Effector memory CD8-positive, alpha-beta T cell (primary cell): ENCODE measurements at regions not wholly inside any gene's neighbourhood (a gene's known extent, or its start where the extent isn't known, plus 50 kb on each side); places are given as distances from the start of the nearest gene placed in this dataset.

Experiments used
- ATAC-seq: fragments of 150-1000 bp; cut with Tn5 transposase; replicated peaks from 2 replicates; pipeline ENCODE4 v1.10.0; 2021; ENCODE audit warnings: mild to moderate bottlenecking, moderate library complexity
- DNase-seq, 3 experiments: peaks; one replicate each; pipeline ENCODE4 v3.0.0; 2021
- H3K27ac Mint-ChIP-seq, 2 donors: one replicate each; pipeline ENCODE4 v1.8.0; 2022; ENCODE audit warnings: mild to moderate bottlenecking in 2 of 2, mixed read lengths in 2 of 2, moderate library complexity in 2 of 2
- H3K27me3 Mint-ChIP-seq, 2 donors: one replicate each; pipeline ENCODE4 v1.8.0; 2022; ENCODE audit warnings: mixed read lengths in 2 of 2
- H3K36me3 Mint-ChIP-seq: one replicate; pipeline ENCODE4 v1.8.0; 2022; ENCODE audit warnings: mild to moderate bottlenecking, moderate library complexity, mixed read lengths; ENCODE audit not compliant: insufficient read depth
- H3K4me1 Mint-ChIP-seq, 2 donors: one replicate each; pipeline ENCODE4 v1.8.0; 2022; ENCODE audit warnings: low read depth in 2 of 2, mixed read lengths in 2 of 2
- H3K4me3 Mint-ChIP-seq, 2 donors: one replicate each; pipeline ENCODE4 v1.8.0; 2022; ENCODE audit warnings: mild to moderate bottlenecking in 2 of 2, mixed read lengths in 2 of 2, moderate library complexity in 2 of 2
- H3K9me3 Mint-ChIP-seq, 2 donors: one replicate each; pipeline ENCODE4 v1.8.0; 2022; ENCODE audit warnings: mixed read lengths in 2 of 2

DNA sequence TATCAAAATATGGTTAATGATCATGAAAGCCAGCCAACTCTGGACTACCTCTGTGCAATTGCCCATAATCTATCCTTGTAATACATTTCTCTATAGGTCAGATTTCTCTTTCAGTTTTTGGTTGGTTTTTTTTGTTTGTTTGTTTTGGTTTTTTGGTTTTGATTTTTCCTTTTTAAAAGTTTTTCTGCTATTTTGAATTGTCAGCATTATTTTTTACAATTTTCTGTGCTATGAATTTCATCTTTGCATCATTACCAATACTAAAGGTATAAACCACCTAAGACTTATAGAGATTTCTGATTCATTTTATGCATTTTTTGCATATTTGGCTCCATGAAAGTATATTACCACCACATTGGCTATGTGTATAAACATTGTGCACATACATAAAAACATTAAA is 799.6 kb downstream of the ADGRL2 start:
- no peak overlapping the region for H3K4me3 Mint-ChIP-seq
- no peak for DNase-seq
- H3K9me3 Mint-ChIP-seq, result peaks cover 0 to 6% of the 10 kb centered on the region in 2 donors
- H3K4me1 Mint-ChIP-seq, result no peaks in the 10 kb centered on the region
- no peak for ATAC-seq
- no peak overlapping the region for H3K27ac Mint-ChIP-seq
- H3K27me3 Mint-ChIP-seq, result no peaks in the 10 kb centered on the region
- no peaks in the 10 kb centered on the region for H3K36me3 Mint-ChIP-seq

DNA sequence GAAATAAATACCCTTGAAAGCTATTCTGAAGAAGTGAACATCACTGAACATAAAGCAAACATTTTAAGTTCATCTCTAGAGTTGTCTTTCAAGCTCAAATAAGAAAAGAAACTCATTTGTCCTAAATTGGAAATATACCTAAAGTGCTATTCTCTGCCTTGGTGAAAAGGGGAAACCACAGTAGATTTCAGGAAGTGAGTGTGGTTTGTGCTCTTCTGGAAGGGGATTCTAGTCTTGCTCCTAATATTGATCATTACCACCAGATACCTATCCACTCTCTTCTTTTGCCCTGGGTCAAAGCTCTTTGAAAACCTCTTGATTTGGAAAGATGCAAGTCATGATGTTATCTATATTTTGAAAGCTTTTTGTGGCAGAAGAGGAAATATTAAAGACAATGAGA is 798.1 kb downstream of the ADGRL2 start:
- no peaks in the 10 kb centered on the region for H3K27me3 Mint-ChIP-seq
- ATAC-seq, result no peak
- no peak for DNase-seq
- no peaks in the 10 kb centered on the region for H3K4me1 Mint-ChIP-seq
- H3K27ac Mint-ChIP-seq, result no peak overlapping the region
- peaks cover 6% of the 10 kb centered on the region in 2 donors for H3K9me3 Mint-ChIP-seq
- no peak overlapping the region for H3K4me3 Mint-ChIP-seq
- H3K36me3 Mint-ChIP-seq, result no peaks in the 10 kb centered on the region

DNA sequence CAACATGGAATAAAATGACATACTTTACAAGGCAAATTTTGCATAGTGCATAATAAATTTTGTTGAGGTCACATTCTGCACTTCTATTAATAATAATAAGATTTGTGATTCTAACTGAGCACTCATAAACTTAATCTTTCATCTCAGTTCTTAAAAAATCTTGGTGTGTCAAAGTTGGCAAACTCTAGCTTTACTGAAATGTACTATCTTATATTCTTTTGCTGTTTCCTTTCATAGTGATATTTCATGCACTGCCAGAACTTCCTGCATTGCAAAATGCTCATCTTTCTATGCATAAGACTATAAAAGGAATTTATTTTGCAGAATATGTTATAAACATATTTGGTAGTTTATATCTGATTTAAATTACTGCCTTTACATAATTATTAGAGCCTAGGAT is 797.6 kb downstream of the ADGRL2 start:
- DNase-seq (no peak), ATAC-seq (no peak)
- Mint-ChIP-seq H3K36me3 (no peaks in the 10 kb centered on the region), H3K9me3 (peaks cover 6% of the 10 kb centered on the region in 2 donors), H3K27me3 (no peaks in the 10 kb centered on the region), H3K27ac (no peak overlapping the region), H3K4me3 (no peak overlapping the region), H3K4me1 (no peaks in the 10 kb centered on the region)

DNA sequence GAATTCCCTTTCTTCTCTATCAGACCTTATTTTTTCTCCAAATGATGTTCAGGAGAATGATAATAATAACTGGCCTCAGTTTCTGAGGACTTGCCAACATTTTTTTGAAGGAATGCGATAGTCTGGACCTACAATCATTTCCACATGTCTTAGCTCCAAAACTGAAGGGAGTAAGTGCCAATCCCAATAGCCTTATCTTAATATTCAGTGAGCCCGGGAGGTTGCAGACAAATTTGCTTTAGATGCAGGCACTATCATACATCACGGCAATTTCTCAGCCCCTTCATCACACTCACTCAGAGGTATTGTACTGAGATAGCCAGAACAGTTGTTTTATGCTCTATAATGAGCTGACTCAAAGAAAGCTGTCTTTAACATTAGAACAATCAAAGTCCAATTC is 796.9 kb downstream of the ADGRL2 start:
- Mint-ChIP-seq H3K27ac (no peak overlapping the region), H3K9me3 (peaks cover 6 to 7% of the 10 kb centered on the region in 2 donors), H3K4me1 (no peaks in the 10 kb centered on the region), H3K27me3 (no peaks in the 10 kb centered on the region), H3K36me3 (no peaks in the 10 kb centered on the region), H3K4me3 (no peak overlapping the region)
- ATAC-seq (no peak), DNase-seq (no peak)

DNA sequence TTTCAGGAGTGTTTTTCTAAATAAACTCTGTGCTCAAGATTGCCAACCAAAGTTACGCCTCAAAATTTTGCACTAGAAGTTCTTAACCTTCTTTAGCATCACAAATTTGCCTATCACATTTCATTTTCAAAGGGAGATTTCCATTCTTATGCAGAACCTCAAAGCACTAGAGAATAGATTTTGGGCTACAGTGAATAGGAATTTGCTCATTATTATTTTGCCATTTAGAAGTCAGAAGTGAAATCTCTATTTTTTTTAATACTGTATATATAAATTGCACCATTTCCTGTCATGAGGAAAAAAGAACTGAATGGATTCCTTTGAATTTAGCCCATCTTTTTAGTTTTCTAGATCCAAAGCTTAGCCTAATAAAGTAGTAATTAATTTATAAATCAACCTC is 796.4 kb downstream of the ADGRL2 start:
- H3K9me3 Mint-ChIP-seq, result peaks cover 5 to 6% of the 10 kb centered on the region in 2 donors
- ATAC-seq (no peak), DNase-seq (no peak)
- no peaks in the 10 kb centered on the region for H3K36me3 Mint-ChIP-seq
- H3K27ac Mint-ChIP-seq, result no peak overlapping the region
- no peaks in the 10 kb centered on the region for H3K27me3 Mint-ChIP-seq
- H3K4me3 Mint-ChIP-seq, result no peak overlapping the region
- no peaks in the 10 kb centered on the region for H3K4me1 Mint-ChIP-seq

DNA sequence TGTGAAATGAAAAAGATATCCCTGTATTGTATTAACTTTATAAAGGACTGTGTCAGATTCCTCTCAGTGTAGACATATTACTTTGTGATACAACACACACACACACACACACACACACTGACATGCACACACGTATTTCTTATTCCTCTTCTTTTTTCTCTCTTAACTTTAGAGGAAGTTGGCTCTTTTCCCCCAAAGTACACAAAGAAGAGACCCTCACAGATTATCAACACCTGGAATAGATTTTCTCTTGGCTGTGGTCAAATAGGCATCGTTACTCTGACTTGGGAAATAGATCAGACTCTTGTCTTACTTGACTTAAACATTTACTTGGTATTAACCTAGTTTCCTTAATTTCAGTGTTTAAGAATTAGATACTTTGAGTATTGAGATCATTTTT is 792.8 kb downstream of the ADGRL2 start:
- Mint-ChIP-seq H3K27me3 (no peaks in the 10 kb centered on the region), H3K4me1 (no peaks in the 10 kb centered on the region), H3K9me3 (peaks cover 7 to 15% of the 10 kb centered on the region in 2 donors), H3K27ac (no peak overlapping the region), H3K4me3 (no peak overlapping the region), H3K36me3 (no peaks in the 10 kb centered on the region)
- ATAC-seq (no peak), DNase-seq (no peak)

DNA sequence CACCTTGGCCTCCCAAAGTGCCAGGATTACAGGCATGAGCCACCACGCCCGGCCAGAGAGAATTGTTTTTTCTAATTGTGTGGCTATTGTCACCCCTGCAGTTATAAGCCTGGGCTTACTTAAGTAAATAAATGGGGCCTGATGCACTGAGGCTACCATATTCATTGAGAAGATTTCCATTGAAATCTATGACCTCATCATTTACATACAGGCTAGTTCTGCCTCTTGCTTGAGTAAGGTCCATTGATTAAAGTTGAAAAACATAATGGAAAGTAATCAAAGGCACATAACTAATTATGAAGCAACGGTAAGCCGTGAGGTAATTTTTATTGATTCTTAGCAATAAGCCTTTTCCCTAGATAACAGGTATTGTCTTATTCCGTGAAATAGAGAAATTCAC is 788.9 kb downstream of the ADGRL2 start:
- Mint-ChIP-seq H3K4me3 (no peak overlapping the region), H3K27ac (no peak overlapping the region), H3K27me3 (no peaks in the 10 kb centered on the region), H3K4me1 (no peaks in the 10 kb centered on the region), H3K9me3 (peaks cover 5 to 11% of the 10 kb centered on the region in 2 donors), H3K36me3 (no peaks in the 10 kb centered on the region)
- ATAC-seq (no peak), DNase-seq (no peak)

DNA sequence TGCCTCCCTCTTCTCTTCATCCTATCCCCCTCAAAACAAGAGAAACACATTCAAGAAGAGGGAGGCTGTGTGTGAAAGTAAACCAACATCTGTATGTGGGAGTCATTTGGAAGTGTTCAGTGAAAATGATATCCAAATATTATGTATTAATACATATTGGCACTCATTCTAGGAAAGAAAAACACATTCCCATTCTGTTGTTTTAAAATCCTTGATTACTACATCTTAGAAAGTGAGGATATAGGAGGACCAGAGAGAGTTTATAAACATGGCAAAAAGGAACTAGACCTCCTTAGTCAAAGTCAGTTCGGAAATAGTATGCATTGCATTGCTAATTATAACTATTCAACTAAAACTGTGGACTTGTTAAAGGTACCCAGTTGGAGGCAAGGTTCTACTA is 786.6 kb downstream of the ADGRL2 start:
- Mint-ChIP-seq H3K4me1 (no peaks in the 10 kb centered on the region), H3K9me3 (peaks cover 3 to 9% of the 10 kb centered on the region in 2 donors), H3K27ac (no peak overlapping the region), H3K4me3 (no peak overlapping the region), H3K27me3 (no peaks in the 10 kb centered on the region), H3K36me3 (no peaks in the 10 kb centered on the region)
- no peak for DNase-seq
- no peak for ATAC-seq

DNA sequence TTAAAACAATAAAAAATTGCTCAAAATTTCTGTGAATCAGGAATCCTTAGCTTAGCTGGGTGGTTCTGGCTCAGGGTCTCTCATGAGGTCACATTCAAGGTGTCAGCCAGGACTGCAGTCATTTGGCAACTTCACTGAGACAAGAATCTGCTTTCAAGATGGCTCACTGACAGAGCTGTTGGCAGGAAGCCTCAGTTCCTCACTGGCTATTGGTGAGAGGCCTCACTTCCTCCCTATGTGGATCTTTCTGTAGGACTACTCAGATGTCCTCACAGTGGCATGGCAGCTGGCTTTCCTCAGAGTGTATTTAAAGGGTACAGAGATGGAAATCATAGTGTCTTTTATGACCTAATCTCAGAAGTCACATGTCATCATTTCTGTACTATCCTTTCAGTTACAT is 785.7 kb downstream of the ADGRL2 start:
- Mint-ChIP-seq H3K4me3 (no peak overlapping the region), H3K27ac (no peak overlapping the region), H3K4me1 (no peaks in the 10 kb centered on the region), H3K9me3 (peaks cover 3 to 9% of the 10 kb centered on the region in 2 donors), H3K36me3 (no peaks in the 10 kb centered on the region), H3K27me3 (no peaks in the 10 kb centered on the region)
- no peak for DNase-seq
- ATAC-seq, result no peak

DNA sequence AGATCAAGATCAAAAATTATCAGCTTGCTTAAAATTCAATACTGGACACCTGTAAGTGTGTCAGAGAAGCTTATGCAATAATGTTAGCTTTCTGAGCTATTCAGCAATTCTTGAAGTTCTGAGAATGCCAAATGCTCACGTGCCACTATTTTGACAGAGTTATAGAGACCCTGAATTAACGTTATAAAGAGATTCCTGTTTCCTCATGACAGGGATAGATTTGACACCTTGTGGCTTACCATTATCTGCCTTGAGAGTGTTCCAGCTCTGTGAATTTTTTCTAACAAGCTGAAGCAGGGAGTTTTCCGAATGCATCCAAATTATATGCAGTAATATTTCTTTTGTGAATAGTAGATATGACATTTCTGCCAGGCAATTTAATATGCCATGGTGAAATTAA is 781.6 kb downstream of the ADGRL2 start:
- DNase-seq (no peak), ATAC-seq (no peak)
- Mint-ChIP-seq H3K4me1 (no peaks in the 10 kb centered on the region), H3K9me3 (peaks cover 1 to 6% of the 10 kb centered on the region in 2 donors), H3K36me3 (no peaks in the 10 kb centered on the region), H3K27ac (no peak overlapping the region), H3K27me3 (no peaks in the 10 kb centered on the region), H3K4me3 (no peak overlapping the region)

DNA sequence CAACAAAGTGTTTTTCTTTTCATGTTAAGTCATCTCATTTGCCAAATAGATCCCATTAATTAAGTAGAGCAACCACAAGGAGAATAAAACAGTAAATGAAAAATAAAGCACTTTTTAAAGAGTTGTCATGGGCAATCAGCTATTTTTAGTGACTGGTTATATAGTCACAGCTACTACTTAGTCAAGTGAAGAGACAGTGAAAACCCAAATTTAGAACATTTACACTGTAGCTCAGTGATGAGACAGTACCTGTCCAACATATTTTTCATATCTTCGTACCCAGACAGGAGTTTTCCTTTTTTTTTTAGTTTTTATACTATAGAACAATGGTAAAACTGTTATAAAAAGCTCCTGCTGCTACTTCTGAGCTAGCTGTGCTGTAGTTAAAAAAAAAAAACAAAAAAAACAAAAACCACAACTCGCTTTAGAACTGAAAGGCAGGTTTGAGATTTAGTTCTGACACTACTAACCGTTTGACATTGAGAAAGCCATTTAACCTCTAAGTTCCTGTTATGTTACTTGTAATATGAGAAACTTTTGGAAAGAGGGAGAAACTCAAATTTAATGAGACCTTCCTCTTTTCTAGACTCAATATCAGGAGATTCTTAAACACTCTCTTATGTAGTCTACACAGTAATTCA is 777.5 kb downstream of the ADGRL2 start:
- no peaks in the 10 kb centered on the region for H3K4me1 Mint-ChIP-seq
- H3K27me3 Mint-ChIP-seq, result no peaks in the 10 kb centered on the region
- H3K4me3 Mint-ChIP-seq, result no peak overlapping the region
- no peak overlapping the region for H3K27ac Mint-ChIP-seq
- peaks cover 1 to 6% of the 10 kb centered on the region in 2 donors for H3K9me3 Mint-ChIP-seq
- H3K36me3 Mint-ChIP-seq, result no peaks in the 10 kb centered on the region
- ATAC-seq (no peak), DNase-seq (no peak)

DNA sequence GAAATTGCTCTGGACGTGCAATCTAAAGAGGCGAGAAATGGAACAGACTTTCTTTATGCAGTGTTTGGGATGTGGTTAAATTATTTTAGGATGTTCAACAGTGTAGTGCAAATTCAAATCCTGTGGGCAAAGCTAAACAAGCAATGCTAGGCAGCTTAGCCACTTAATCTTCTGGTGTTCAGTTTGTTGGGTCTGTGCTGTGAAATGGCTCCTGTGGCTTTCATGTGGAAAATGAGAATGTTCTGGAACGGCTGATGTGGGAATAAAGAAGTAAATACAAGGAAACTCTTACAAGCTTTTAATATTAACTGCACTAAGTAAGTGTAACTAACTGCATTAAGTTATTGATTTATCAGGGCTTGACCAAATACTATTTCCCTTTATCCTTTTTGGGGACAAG is 766.6 kb downstream of the ADGRL2 start:
- no peaks in the 10 kb centered on the region for H3K36me3 Mint-ChIP-seq
- H3K27ac Mint-ChIP-seq, result no peak overlapping the region
- peaks cover 0 to 14% of the 10 kb centered on the region in 2 donors for H3K9me3 Mint-ChIP-seq
- no peaks in the 10 kb centered on the region for H3K27me3 Mint-ChIP-seq
- ATAC-seq (no peak), DNase-seq (no peak)
- H3K4me1 Mint-ChIP-seq, result no peaks in the 10 kb centered on the region
- no peak overlapping the region for H3K4me3 Mint-ChIP-seq

DNA sequence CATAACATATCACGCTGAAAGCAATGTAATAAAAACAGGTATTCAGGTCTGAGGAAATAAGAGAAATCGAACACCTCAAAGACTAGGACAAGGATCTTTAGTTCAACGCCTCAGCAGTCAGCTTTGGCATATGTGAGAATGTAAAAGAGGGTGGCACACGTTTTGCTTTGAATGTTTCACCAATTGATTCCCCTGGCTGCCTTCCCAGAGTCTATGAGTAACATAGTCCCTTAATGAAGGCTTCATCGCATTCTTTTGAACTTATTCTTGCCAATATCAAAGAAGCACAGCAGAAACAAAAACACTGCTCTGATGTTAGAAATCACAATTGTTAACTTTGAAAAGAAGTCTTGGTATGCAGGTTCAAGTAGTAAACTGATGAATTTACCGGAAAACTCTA is 764.8 kb downstream of the ADGRL2 start:
- Mint-ChIP-seq H3K27ac (no peak overlapping the region), H3K4me1 (no peaks in the 10 kb centered on the region), H3K36me3 (no peaks in the 10 kb centered on the region), H3K27me3 (no peaks in the 10 kb centered on the region), H3K9me3 (peaks cover 0 to 10% of the 10 kb centered on the region in 2 donors), H3K4me3 (no peak overlapping the region)
- DNase-seq (no peak), ATAC-seq (no peak)

DNA sequence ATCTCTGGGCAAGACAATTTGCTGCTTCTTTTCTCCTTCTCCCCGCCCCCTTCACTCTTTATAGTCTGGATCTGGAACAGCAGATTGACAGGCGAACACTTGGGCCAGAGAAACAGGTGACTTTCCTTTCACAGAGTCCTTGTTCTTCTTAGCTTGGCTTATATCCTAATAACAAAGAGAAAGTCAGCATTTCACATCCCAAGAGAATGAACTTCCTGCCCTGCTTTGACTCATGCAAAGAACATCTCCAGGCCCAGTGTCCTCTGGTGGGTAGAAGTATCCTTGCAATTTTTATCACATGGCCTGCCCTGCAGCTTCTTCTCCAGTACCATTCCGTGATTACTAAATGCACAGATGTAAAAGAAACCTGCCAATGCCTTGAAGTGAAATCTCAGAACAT is 764.4 kb downstream of the ADGRL2 start:
- DNase-seq (no peak), ATAC-seq (no peak)
- peaks cover 0 to 6% of the 10 kb centered on the region in 2 donors for H3K9me3 Mint-ChIP-seq

DNA sequence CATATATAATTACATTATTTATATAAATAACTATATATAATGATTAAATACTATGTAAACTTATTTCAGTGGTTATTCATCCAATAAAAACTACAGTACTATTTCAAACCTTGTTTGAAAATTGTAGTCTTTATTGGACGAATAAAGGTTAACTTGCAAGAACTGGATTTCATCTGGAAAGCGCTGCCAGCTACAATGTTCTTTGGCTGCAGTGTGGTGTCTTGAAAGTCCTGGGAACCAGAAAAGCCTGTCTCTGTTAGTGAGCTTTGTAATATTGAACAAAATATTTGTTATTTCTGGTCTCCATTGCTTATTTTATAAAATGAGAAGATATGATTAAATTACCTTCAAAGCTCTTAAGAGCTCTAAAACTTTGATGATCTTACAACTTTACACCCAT is 763.6 kb downstream of the ADGRL2 start:
- H3K4me3 Mint-ChIP-seq, result no peak overlapping the region
- H3K27ac Mint-ChIP-seq, result no peak overlapping the region
- ATAC-seq, result no peak

More for the DNA sequence above, 764.4 kb downstream of the ADGRL2 start:
- H3K27ac Mint-ChIP-seq, result no peak overlapping the region
- no peaks in the 10 kb centered on the region for H3K27me3 Mint-ChIP-seq
- no peaks in the 10 kb centered on the region for H3K36me3 Mint-ChIP-seq
- no peaks in the 10 kb centered on the region for H3K4me1 Mint-ChIP-seq
- H3K4me3 Mint-ChIP-seq, result no peak overlapping the region

More for the DNA sequence above, 763.6 kb downstream of the ADGRL2 start:
- no peaks in the 10 kb centered on the region for H3K36me3 Mint-ChIP-seq
- no peaks in the 10 kb centered on the region for H3K4me1 Mint-ChIP-seq
- no peak for DNase-seq
- peaks cover 0 to 3% of the 10 kb centered on the region in 2 donors for H3K9me3 Mint-ChIP-seq
- H3K27me3 Mint-ChIP-seq, result no peaks in the 10 kb centered on the region
